ENCODE measurements at regions not wholly inside any gene's neighbourhood (a gene's known extent, or its start where the extent isn't known, plus 50 kb on each side); places are given as distances from the start of the nearest gene placed in this dataset.
"Not testable (repeated sequence)": the region's sequence is repeated elsewhere in the genome, so short reads cannot be mapped to it uniquely, and the experiment has no call there.

- no peak for DNase-seq (ENCODE audit: low spot score)
These were observed 239.8 kb downstream of the RBM19 start for GRCh38 chr12:113726254-113726819.

DNA sequence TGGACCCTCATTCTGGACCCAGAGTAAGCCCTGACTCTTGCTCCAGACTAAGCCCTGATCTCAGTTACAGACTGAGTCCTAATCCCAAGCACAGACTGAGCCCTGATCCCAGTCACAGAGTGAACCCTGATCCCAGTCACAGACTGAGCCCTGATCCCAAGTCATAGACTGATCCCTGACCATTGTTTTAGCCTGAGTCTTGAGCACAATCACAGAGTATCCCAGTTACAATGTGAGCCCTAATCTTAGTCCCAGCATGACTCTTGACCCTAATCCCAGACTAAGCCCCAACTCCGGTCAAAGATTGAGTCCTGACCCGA is 240.6 kb downstream of the RBM19 start:
- no peak for DNase-seq (ENCODE audit: low spot score)

DNA sequence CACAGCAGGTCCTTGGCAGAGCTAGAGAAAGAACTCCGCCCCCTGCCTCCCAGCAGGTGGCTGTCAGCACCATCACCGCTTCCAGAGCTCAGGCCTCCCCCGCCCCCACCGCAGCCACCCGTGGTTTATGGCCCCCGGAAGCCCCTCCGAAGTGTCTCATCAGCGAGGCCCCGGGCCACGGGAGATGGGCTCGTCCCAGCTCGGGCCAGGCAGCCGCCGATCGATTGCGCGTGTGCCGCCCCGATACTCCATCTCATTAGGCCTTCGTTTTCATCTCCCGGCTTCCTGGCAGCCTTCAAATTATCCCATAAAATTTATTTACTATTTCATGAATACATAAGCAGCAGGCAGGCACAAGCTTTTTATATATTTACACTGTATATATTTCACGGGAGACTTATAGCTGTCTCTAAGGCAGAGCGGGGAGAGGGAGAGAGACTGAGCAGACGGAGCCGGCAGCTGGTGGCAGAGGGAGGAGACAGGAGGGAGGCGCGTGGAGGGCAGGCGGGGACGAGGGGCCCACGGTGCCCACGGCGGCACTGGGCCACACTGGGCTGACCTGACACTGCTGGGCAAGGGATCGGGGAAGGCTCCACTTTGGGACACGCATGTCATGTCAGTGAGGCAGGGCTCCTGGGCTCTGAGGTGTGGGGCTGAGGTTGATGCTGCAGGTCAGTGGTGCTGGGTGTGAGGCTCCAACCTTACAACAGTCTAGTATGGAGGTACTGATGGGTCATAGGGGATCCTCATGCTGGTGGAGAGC is 241.2 kb downstream of the RBM19 start:
- no peak for DNase-seq (ENCODE audit: low spot score)

GRCh38 chr12:113723631-113724030 is 242.5 kb downstream of the RBM19 start:
- DNase-seq (ENCODE audit: low spot score), result no peak

DNA sequence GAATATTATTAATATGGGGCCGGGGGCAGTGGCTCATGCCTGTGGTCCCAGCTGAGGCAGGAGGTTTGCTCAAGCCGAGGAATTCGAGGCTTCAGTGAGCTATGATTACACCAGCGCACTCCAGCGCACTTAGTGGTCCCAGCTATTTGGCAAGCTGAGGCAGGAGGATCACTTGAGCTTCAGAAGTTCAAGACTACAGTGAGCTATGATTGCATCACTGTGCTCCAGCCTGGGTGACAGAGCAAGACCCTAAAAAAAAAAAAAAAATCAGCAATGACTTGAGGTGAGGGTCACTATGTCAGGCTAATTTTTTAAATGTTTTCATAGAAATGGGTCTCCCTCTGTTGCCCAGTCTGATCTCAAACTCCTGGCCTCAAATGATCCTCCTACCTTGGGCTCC is 243.4 kb downstream of the RBM19 start:
- no peak for DNase-seq (ENCODE audit: low spot score)

GRCh38 chr12:113720629-113721028 is 245.5 kb downstream of the RBM19 start:
- DNase-seq (ENCODE audit: low spot score), result no peak

DNA sequence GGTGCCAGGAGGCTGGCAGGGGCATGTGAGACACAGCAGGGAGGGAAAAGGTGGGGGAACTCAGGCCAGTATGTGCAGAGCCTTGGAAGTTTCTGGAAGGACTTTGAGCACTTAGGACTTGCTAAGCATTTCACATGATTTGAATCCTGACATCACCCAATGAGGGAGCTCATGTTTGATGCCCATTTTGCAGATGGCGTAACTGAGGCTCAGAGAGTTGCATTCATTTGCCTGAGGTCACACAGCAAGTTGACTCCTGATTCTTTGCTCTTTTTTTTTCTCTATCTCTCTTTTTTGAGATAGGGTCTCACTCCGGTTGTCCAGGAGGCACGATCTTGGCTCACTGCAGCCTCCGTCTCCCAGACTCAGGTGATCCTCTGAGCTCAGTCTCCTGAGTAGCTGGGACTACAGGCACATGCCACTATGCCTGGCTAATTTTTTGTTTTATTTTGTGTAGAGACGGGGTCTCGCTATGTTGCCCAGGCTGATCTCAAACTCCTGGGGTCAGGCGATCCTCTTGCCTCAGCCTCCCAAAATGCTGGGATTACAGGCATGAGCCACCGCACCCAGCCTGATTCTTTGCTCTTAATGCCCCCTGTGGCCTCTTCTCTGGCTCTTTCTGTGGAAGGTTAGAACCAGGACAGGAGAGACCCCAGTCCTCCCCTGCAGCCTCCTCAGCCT is 246.1 kb downstream of the RBM19 start:
- no peak for DNase-seq (ENCODE audit: low spot score)

GRCh38 chr12:113713156-113713555 is 241.5 kb upstream of the LHX5 start:
- no peak for DNase-seq (ENCODE audit: low spot score)

DNA sequence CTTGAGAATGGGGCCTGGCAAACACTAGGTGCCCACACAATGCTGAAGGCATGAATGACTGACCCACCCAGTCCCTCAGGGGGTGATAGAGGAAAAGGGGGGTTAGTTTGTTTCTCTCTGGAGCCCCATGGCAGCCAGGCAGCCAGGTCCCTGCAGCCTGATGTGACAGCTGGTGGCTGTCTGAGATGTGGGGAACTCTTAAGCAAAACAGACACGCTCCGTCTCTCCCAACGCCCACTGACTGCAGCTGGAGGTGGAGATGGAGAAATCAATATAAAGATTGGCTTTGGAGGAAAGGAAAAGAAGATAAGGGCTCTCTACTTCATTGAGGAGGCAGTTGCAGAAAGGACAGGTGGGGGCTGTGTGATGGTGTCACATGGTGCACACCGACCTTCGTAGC is 240.8 kb upstream of the LHX5 start:
- no peak for DNase-seq (ENCODE audit: low spot score)

DNA sequence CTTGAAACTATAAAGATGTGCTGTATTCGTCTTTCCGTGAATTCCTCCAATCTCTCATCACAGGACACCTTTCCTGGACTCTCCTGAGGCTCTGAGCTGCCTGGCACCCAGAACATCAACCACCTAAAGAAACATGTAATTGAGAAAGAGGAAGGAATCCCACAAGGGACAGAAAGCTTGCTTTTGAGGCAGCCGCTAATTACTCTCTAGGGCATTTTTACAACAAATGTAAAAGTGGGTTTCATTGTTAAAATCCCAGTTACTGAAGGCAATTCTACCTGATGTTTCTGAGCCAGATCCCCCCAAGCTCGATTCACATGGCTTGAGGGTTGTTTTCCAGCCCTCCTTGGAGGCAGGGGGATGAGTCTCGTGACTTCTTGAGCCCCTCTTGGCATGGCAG is 238.5 kb upstream of the LHX5 start:
- no peak for DNase-seq (ENCODE audit: low spot score)

DNA sequence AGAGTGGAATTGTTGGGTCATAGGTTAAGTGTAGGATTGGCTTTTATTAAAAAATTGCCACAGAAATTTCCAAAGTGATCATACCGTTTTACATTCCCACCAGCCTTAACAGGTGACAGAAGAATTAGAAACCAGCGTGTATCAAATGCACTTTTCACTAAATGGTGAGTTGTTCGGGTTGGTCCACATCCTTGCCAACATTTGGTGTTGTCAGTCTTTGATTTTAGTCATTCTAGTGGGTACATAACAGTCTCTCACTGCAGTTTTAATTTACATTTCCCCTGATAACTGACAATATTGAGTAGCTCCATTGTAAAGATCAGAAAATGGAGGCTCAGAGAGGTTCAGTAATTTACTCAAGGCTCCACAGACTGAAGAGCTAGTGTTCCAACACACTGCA is 237.8 kb upstream of the LHX5 start:
- DNase-seq (ENCODE audit: low spot score), result no peak

DNA sequence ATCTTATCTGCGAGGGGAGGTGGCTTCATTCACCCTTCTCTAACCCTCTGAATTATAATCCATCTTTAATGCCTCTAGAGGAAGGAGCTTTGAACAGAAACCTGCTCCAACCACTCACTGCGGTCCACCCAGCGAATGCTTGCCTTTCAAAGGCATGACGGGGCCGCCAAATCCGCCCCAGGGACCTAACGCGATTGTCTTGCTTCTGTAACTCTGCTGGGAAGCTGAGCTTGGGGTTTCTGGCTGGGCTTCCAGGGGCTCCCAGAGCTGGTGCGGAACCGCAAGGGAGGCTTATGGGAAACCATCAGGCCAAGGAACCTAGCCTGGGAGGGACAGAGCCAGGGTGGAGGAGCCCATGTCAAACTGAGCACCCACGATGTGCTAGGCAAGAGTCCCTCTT is 231.2 kb upstream of the LHX5 start:
- no peak for DNase-seq (ENCODE audit: low spot score)

DNA sequence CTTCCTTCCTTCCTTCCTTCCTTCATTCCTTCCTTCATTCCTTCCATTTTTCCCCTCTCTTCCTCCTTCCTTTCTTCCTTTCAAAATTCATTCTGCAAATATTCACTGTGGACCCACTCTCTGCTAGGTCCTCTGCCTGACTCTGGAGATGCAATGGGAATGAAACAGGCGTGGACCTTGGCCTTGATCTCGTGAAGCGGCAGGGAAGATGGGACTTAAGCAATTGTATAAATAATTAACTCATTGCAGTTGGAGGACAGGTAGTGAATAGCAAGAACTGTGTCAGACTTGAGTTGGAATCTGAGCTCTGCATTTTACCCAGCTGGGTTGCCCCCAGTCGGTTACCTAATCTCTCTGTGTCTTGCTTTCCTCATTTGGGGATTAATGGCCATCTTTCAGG is 230.6 kb upstream of the LHX5 start:
- no peak for DNase-seq (ENCODE audit: low spot score)

- DNase-seq (ENCODE audit: low spot score), result no peak
These were observed 229.3 kb upstream of the LHX5 start for GRCh38 chr12:113700943-113701342.

DNA sequence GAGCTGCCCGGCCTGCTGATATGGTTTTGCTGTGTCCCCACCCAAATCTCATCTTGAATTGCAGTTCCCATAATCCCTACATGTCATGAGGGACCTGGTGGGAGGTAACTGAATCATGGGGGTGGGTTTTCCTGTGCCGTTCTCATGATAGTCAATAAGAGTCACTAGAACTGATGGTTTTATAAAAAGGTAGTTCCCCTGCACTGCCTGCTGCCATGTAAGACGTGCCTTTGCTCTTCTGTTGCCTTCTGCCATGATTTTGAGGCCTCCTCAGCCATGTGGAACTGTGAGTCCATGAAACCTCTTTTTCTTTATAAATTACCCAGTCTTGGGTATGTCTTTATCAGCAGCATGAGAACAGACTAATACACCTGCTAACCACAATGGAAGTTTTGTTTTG is 228.3 kb upstream of the LHX5 start:
- DNase-seq (ENCODE audit: low spot score), result not testable (repeated sequence)

- DNase-seq (ENCODE audit: low spot score), result no peak
These were observed 226.8 kb upstream of the LHX5 start for GRCh38 chr12:113698510-113698858.

GRCh38 chr12:113697651-113698509 is 226.2 kb upstream of the LHX5 start:
- no peak for DNase-seq (ENCODE audit: low spot score)

DNA sequence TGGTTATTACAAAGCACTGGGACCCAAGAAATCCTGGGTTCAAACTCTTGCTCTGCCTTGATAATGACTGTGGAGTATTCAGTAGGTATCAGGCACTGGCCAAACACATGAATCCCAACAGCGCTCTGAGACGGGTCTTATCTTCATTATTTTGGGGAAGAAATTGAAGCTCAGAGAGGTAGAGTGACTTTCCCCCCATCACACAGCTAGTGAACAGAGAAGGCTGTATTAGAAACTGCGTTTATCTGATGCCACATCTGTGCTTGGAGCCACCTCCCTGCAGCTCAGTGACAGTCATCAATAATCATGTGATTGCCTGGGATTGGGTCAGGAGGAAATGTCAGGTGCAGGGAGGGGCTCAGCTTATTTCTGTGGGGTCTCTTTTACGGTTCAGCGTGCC is 225.4 kb upstream of the LHX5 start:
- no peak for DNase-seq (ENCODE audit: low spot score)

DNA sequence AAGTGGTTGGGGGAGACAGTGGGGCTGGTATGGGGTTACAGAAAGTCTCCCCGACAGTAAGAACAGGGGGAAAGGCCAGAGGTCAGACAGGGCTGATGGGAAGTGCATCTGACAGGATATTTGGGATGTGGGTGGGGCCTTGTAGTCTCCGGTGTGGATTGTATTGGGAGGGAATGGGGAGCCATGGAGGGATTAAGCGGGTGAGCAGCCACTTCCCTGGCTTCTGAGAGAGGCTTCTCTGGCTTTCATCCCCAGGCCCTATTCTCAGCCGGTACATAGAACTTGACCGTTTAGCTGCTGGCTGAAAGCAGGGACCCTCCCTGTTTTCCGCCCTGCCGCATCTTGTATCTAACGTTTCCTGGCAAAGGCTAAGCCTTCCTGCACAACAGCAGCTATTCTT is 222.0 kb upstream of the LHX5 start:
- DNase-seq (ENCODE audit: low spot score), result no peak

- DNase-seq (ENCODE audit: low spot score), result no peak
These were observed 217.5 kb upstream of the LHX5 start for GRCh38 chr12:113689047-113689610.

- DNase-seq (ENCODE audit: low spot score), result no peak
These were observed 216.6 kb upstream of the LHX5 start for GRCh38 chr12:113688313-113688712.

All from H4 (cell line).